GM18498 (cell line): ENCODE measurements at regions not wholly inside any gene's neighbourhood (a gene's known extent, or its start where the extent isn't known, plus 50 kb on each side); places are given as distances from the start of the nearest gene placed in this dataset.

Source experiments
- ATAC-seq: cut with Tn5 transposase; IDR thresholded peaks from one replicate; pipeline ENCODE4 v1.9.1; 2021; ENCODE audit warnings: mild to moderate bottlenecking, moderate library complexity; ENCODE audit not compliant: unreplicated experiment

DNA sequence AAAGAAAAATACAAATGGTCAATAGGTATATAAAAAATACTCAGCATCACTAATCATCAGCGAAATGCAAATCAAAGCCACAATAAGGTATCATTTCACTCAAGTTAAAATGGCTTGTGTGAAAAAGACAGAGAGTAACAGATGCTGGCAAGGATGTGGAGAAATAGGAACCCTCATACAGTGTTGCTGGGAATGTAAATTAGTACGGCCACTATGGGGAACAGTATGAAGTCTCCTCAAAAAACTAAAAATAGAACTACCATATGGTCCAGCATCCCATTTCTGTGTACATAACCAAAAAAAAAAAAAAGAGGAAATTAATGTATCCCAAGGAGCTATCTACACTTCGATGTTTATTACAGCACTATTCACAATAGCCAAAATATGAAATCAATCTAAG is 98.1 kb upstream of the TGFBR2 start:
- no peak for ATAC-seq

DNA sequence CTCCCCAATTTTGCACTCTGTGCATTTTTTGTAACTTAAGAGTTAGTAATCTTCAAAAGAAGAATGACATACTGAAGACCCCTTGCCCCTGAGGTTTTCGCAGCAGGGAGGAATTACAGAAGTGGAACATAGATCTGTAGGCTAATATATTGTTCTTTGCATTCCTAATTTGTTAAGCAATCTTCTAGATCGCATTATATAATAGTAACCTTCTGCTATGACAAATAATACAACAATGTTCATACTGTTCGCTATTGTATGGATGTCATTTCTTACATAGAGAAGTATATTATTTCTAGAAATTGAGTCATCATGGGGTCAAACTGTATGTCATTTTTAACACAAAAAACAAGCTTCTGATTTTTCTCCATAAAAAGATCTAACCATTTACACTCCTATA is 95.8 kb upstream of the TGFBR2 start:
- no peak for ATAC-seq

DNA sequence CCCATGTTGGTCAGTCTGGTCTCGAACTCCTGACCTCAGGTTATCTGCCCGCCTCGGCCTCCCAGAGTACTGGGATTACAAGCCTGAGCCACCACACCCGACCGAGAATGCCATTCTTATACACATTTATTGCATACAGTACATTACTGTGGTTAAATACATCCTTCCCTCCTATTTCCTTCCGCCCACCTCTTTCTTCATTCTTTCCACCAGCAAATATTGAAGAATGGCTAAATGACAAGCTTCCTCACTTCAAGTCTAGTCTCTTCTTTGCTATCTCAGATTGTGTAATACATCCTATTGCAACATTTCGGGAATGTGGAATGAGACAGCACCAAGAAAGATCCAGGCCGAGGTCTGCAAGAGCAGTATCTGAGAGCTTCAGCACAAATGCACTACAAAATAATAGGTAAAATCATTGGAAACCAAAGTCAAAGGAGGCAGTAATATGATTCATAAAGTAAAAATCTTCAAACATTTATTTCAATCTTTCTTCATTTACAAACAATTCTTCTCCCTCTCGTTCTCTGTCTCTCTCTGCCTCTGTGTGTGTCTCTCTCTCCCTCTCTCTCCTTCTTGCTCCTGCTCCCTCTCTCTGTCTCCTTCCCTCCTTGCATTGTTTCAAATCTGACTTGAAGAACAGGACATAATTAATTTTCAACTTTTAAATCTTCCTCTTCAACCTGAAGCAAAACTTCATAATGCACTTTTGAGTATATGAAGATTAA is 94.7 kb upstream of the TGFBR2 start:
- no peak for ATAC-seq

DNA sequence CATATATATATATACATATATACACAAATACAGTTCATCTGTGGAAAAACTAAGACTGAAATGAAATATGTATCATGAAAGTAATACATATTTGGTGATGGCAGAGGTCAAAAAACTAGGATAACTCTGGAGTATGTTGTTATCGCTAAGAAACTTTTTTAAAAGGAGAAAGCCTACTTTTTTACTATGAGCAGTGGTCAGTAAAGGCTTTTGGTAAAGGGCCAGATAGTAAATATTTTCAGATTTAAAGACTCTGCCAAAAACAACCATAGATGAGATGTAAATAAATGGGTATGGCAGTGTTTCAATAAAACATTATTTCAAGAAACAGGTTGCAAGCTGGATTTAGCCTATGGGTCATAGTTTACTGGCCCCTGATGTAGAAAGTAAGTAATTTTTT is 93.8 kb upstream of the TGFBR2 start:
- no peak for ATAC-seq

DNA sequence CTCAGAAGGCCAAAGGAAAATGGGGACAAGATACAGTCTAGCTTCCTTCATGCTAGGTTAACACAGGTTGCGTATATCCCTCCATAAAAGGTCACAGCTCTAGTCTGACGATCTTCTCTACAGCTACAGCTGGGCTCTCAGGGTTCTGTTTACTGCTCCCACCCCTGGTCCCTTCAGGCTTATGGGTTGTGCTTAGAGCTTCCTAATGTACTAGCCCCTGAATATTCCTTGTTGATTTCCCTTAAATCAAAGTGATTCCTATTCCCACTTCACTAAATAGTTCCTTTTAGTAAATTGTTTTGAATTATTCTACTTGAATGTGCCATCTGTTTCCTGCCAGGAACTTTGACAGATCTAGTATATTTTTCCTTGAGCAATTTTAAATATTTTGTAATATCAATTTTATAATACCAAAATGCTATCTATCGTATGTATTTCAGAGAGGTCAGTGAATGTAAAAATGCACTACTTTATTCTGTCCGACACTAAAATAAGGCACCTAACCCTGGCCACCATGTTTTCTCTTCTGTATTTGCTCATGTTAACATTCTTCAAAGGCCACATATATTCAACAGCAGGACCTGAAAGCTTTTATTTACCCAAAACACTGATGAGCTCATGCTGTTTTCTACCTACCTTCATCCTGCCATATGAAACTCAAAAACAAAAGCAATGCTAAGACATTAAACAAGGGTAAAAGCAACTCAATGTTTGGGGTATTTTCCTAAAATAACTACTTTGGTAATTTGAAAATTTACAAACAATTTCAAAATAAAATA is 92.8 kb upstream of the TGFBR2 start:
- ATAC-seq = no peak

DNA sequence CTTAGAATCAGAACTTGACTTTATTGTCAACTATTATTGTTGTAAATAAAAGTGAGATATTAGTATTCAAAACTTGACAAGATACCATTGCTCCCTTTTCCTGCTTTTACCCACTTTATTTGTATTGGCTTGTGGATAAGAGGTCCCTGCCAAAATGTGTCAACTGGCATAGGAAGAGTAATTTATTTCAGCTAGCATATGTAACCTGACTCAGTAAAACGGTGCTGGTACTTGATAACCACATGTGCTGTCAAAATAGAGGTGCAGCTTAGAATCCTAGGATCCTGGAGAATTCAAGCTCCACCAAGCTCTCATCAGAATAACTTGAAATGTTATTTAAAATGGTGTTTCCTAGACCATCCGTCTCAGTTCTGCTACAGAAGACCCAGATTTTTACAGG is 90.2 kb upstream of the TGFBR2 start:
- no peak for ATAC-seq

DNA sequence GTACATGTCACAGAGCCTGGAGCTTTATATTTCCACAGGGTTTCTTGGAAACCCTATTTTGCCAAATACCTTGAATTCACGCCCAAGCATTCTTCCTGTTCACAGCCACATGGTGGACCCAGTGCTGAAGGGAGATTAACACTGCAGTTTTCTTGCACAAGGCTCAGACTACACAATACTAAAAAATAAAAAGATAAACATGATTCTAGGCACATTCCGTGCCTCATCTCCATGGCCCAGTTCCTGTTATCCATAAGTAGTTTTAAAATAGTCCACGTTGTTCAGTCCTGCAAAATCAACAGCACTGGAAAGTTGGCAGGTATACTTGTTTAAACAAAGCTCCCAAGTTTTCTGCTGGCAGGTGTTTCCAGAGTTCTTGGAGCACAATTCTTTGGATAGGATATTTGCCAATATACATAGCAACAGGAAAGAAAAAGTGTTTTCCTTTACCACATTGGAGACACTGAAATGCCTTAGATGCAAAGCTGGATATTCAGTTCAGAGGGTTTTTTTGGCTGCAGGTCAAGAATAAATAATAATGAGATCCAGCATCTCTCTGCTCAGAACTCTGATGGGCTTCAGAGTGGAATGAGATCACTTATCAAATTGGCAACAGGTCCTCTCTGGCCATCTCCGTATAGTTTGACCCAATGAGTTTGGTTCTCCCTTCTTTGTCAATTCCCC is 88.1 kb upstream of the TGFBR2 start:
- no peak for ATAC-seq

DNA sequence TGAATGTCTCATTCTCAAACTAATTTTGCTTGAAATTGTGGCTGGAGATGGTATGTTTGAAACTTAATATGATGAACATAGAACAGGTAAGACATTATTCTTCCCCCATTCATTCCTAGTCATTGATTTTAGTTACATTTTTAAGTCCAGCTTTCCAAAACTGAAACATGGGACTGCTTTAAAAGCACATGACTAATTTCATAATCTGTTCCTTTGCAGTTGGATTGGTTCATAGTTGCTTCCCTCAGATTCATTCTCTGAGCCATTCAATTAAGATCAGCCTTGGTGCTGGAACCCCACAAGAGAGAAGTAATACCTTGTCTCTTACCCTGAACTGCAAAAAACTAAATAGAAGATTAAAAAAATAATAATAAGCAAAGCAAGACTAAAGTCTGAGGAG is 87.5 kb upstream of the TGFBR2 start:
- no peak for ATAC-seq

DNA sequence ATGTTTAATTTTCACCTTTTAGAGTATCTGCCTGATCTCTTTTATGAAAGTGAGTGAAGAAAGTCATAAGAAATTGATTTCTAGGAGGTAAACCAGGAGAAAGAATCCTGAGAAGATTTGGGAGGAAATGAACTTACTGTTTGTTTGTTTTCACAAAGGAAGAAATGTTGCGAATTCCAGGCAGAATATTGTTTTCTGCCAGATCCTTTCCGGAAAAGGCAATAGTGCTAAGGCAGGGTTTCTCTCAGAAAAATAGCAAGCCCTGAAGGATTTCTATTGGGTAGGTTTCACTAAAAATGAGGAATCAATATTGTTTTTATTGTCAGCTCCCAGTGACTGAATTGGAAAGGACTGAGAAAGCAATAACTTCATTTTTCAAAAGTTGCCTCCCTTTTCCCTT is 85.7 kb upstream of the TGFBR2 start:
- ATAC-seq = no peak

DNA sequence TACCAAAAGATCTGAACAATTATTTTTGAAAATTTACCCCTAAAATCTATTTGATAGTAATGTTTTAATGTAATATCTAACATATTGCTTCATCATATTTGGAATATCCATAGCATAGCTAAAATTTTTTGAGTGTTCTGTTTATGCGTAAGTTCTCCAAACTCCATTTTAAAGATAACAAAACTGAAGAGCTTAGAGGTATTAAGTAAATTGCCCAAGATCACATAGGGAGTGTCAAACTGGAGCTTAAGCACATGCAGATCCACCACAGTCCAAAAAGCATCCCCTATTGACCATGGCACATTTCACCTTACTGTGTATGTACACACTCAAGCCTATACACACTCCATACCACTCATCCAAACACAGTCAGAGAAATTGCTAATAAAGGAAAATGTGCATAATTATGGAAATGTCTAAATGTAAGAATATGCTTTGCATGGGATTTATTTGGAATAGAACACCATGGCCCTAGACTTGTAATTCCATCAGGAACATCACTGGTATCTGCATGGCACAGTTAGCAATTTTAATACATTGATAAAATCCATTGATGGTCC is 85.2 kb upstream of the TGFBR2 start:
- ATAC-seq = no peak

DNA sequence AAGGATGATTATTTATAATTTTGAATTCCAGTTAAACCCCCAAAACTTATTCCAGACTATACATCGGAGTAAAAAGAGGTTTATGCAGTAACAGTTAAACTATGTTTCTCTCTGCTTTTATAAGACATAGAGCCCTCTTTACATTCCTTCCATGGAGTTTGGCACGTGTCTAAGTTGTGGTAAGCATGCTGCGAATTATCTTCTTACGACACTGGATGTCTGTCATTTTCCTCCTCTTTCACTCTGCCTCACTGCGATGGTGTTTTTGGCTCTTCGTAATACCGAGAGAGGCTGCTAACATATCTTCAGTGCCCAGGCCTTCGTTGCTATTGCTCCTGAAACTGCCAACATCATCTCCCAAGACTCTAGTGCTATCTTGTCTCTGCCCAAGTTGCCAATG is 83.9 kb upstream of the TGFBR2 start:
- no peak for ATAC-seq

DNA sequence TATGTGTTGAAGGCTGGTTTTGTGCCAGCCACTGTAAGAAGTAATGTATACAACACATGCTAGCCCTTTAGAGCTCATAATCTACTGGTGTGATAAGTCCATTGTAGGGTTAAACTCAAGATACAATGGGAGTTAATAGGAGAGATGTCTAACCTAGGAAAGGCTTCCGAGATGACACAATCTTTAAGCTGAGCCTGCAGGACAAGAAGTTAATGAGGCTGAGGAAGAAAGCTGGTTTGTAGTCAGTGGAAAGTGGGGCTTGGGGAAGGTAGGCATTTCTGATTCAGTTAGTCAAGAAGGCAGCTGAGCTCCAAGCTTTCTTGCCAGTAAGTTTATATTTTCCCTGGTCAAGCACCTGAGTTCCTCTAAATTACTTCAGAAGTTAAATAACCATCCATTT is 83.0 kb upstream of the TGFBR2 start:
- ATAC-seq = no peak

DNA sequence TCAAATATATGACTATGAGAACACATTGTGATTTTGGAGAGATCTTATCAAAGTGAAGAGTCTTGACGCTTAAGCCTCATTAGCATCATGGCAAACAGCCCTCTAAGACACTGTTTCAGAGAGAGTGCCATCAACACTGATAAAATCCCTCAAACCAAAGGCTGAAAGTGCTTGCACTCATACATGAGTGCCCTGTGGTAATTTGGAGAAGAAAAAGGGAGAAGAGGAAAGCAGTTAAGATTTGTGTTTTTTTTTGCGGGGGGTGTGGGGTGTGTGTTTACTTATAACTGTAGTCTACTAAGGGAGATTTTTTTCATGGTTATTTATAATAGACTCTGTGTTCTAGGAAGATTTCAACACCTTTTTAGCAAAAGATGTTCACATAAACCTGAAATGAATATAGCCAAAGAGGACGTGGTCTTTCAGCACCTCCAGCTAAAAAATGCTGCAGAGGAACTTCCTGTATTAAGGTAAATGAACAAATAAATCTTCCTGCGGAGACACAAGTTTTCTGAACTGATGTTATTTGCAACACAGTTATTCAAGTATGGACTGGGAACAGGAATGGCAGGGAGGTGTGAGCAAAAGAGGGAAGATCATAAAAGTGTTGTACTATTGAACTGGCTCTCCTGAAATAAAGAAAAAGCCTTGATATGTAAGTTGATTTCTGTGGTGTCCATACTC is 81.9 kb upstream of the TGFBR2 start:
- ATAC-seq = no peak

DNA sequence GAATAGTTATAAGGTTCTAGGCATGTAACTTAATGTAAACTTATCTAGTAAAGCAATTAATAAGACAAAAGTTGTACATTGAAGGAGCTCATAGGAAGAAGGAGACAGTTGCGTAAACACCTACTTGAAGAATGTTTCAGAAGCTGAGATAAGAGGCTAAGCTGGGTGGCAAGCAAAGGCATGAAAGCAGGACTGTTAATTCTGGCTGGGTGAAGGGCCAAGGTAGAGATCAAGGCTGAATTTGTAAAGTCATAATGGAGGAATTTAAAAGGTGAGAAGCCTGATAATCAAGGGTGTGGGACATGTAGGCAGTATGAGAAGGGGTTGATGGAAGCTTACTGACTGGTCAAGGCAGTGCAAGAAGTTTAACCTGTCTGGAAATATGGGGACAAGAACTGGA is 80.4 kb upstream of the TGFBR2 start:
- no peak for ATAC-seq

DNA sequence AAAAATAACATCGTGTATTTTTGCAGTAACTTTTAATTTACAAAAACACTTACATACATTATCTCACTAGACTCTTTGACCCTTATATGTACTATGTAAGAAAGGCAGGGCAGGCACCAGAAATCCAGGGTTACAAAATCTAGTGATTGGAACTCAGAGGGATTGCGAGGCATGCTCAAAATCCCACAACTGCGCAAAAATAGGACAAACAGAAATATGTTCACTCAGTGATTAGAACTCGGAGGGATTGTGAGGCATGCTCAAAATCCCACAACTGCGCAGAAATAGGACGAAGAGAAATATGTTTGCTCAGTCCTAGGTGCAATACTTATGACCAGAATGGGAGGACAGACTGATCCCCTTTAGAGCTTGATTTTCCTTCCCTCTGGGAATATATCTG is 79.2 kb upstream of the TGFBR2 start:
- ATAC-seq = no peak

DNA sequence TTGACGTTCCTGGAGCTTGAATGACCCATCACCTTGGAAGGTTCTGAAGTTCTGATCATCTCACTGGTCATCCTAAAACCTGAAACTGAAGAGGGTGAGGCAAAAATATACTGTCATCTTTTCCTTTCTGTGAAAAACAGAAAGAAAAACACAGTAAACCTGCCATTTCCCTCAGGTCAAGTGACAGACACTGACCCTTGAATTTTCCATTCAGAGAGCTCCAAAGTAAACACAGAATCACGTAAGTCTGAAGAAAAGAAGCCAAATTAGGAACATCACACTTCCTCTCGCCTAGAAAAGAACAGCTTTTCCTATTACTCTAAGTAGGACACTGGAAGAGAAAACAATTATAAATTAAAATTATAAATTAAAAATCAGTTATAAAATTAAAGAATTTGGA is 78.7 kb upstream of the TGFBR2 start:
- ATAC-seq = no peak

DNA sequence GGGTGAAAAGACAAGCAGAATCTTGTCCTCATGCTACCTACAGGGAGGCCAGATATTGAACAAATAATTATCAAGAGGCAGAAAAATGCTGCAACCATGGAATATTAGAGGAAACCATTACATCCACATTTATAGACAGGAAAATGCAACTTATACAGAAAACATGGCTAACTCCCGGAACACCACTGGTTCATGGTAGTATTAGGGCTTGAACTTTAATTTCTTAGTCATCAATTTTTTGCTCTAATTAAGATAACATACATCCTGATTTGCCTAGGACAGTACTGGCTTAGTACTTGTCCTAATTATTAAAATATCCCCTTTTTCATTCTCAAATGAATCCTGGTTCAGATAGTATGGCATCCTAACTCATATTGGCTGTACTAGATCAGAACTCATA is 76.3 kb upstream of the TGFBR2 start:
- ATAC-seq = no peak

DNA sequence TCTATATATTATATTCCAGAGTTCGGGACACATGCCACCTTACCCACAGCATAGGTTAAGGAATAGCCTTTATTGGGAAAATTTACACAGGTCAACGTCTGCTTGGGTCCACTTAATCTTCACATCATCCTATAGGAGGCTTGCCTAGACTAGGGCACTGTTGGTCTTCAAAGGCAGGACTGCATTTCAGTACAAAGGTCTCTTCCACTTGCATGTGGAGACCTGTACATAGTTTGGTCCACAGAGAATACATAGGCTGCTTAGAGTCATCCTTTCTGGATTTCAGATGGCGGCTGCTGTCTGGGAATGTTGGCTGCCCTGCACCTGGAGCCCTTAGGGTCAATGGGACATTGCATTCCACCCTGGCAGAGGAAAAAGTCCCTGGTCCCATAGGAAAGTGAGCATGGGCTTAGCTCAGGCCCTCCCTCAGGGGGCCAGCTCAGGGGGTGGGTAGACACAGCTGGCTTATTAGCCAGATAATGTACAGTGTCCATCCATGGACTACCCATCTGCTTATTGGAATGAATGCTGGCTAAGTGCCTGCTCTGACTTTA is 75.3 kb upstream of the TGFBR2 start:
- ATAC-seq = no peak

DNA sequence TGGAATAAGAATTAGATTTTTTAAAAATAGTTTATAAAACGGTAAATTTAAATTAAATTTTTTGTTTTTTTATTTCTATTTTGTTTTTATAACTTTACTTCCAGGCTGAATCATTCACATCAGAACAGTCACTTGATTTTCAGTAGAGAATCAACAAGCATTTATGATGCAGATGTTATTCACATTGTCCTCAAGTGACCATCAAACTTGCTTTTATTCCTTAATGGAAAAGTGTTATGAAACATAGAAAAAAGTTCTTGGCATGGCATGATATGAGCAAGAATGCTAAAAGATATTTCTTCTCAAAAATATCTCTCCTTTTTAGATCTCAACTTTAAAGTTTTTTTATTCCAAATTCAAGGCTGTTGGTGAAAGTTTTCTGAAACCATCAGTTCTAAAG is 70.9 kb upstream of the TGFBR2 start:
- ATAC-seq = no peak

DNA sequence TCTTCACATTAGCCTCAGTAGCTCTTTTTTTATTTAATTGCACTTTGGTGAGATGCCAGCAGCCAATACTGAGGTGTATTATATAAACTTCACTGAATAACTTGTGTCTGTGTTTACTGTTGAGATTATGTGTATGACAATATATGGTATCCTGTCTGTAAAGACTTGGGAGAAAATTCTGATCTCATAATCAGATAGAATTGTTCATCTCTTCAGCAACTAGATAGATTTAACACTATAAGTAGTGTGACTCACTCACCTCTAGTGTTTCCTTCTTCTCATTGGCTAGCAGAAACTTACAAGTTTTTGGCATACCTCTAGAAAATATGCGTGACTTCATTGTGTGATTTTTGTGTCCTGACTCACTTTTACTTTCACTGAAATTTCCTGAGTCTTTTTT is 67.6 kb upstream of the TGFBR2 start:
- no peak for ATAC-seq

DNA sequence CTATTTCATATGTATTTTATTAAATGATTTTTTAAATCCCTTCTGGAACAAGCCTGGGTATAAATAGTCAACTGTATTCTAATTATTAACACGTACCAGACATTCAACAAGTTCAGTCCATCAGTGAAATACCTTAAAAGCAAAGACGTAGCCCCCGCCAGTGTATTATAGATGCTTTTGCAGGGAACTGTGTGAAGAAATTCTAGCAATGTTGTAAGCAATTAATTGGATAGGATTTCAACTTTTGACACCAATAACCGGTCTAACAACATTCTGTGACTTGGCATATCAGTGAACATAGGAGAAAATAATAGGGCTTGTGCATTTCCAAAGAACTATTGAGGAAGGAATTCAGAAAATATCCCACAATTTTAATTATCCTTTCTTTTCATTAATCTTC is 67.2 kb upstream of the TGFBR2 start:
- ATAC-seq = no peak
